Esophagus squamous epithelium (tissue), 5 donors: ENCODE measurements at regions not wholly inside any gene's neighbourhood (a gene's known extent, or its start where the extent isn't known, plus 50 kb on each side); places are given as distances from the start of the nearest gene placed in this dataset.

Experiments
- DNase-seq: peaks from one replicate; lab custom pipeline; 2025; lab: John Stamatoyannopoulos, UW
- H3K27ac ChIP-seq, 4 donors: fragments of 200-600 bp; sonication (generic); one replicate each; pipeline ENCODE4 v1.5.1; 2016 to 2019; ENCODE audit warnings: mild to moderate bottlenecking in 1 of 4
- H3K27me3 ChIP-seq, 4 donors: fragments of 200-600 bp; sonication (generic); 1 replicate in 3 of 4; 2 replicates in 1 of 4; pipeline versions ENCODE4 v1.5.1 to v1.6.0; 2017 to 2021; ENCODE audit warnings: antibody characterized with exemption in 1 of 4
- H3K36me3 ChIP-seq, 3 donors: fragments of 200-600 bp; sonication (generic); one replicate each; pipeline ENCODE4 v1.5.1; 2016 to 2019
- H3K4me1 ChIP-seq, 3 donors: fragments of 200-600 bp; sonication (generic); one replicate each; pipeline ENCODE4 v1.5.1; 2017 to 2019
- H3K4me3 ChIP-seq, 4 donors: fragments of 200-600 bp; sonication (generic); 1 replicate in 3 of 4; 2 replicates in 1 of 4; pipeline ENCODE4 v1.5.1; 2016 to 2019; ENCODE audit warnings: mild to moderate bottlenecking in 2 of 4, moderate library complexity in 1 of 4
- H3K9me3 ChIP-seq, 3 donors: fragments of 200-600 bp; sonication (generic); one replicate each; pipeline ENCODE4 v1.5.1; 2016 to 2019
- POLR2A ChIP-seq, 4 donors: fragments of 450-650 bp; IDR thresholded peaks; one replicate each; pipeline ENCODE4 v1.6.1; 2017; ENCODE audit warnings: antibody characterized with exemption in 4 of 4, mild to moderate bottlenecking in 4 of 4, moderate library complexity in 3 of 4
- WGBS, 2 donors: methylation state at CpG; one replicate each; pipeline ENCODE4 v1.1.5; 2018; 5-methylcytosine and 5-hydroxymethylcytosine counted together
- intact Hi-C: fragments of 100-400 bp; cut with DNase I; formaldehyde crosslinking; loops from one replicate; pipeline ENCODE4 v1.15.0; 2022
- TF ChIP-seq, protein P1 (sequence below), 6 experiments: fragments of 450-650 bp in 4 of 6; fragments of 200-600 bp in 2 of 6; sonication (generic) in 2 of 6; IDR thresholded peaks; one replicate each; pipeline ENCODE4 v1.5.1; 2016 to 2019; ENCODE audit warnings: antibody characterized with exemption in 6 of 6, mild to moderate bottlenecking in 4 of 6, moderate library complexity in 4 of 6
- donor health status: DM: yes; HTN: yes; CAD: no.

DNA sequence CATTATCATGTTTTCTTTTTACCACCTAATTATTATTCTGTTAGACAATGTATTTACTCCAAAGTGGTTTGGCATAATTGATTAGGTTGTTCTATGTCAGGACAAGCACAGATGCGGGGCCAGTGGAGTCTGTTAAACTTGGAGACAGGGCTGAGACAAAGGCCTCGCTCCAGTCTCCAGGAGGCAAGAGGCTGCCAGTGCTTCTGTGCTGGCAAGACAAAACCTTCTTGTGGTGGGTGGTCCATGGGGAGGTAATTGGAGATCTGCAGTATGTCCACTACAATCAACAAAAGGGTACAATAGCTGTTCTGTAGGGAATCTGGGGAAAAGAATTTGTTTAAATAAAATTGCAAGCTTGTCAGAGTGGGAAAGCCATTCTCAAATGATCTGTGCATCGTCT lies 677.2 kb upstream of the SLC35B3 start:
- intact Hi-C loops = no loop called here
- Histone ChIP-seq H3K27me3 (no peaks in the 10 kb centered on the region), H3K4me3 (no peak overlapping the region), H3K9me3 (no peaks in the 10 kb centered on the region), H3K36me3 (no peaks in the 10 kb centered on the region), H3K27ac (no peak overlapping the region), H3K4me1 (no peaks in the 10 kb centered on the region)
- 66 to 82% methylated on average over 3 of the region's 3 CpGs for whole genome bisulfite sequencing, 2 donors
- TF ChIP-seq, protein P1, sequence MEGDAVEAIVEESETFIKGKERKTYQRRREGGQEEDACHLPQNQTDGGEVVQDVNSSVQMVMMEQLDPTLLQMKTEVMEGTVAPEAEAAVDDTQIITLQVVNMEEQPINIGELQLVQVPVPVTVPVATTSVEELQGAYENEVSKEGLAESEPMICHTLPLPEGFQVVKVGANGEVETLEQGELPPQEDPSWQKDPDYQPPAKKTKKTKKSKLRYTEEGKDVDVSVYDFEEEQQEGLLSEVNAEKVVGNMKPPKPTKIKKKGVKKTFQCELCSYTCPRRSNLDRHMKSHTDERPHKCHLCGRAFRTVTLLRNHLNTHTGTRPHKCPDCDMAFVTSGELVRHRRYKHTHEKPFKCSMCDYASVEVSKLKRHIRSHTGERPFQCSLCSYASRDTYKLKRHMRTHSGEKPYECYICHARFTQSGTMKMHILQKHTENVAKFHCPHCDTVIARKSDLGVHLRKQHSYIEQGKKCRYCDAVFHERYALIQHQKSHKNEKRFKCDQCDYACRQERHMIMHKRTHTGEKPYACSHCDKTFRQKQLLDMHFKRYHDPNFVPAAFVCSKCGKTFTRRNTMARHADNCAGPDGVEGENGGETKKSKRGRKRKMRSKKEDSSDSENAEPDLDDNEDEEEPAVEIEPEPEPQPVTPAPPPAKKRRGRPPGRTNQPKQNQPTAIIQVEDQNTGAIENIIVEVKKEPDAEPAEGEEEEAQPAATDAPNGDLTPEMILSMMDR (IDR thresholded peaks at IDR 0.05) = no peak
- TF ChIP-seq POLR2A (IDR thresholded peaks at IDR 0.05) = no peak
- no peak for DNase-seq

DNA sequence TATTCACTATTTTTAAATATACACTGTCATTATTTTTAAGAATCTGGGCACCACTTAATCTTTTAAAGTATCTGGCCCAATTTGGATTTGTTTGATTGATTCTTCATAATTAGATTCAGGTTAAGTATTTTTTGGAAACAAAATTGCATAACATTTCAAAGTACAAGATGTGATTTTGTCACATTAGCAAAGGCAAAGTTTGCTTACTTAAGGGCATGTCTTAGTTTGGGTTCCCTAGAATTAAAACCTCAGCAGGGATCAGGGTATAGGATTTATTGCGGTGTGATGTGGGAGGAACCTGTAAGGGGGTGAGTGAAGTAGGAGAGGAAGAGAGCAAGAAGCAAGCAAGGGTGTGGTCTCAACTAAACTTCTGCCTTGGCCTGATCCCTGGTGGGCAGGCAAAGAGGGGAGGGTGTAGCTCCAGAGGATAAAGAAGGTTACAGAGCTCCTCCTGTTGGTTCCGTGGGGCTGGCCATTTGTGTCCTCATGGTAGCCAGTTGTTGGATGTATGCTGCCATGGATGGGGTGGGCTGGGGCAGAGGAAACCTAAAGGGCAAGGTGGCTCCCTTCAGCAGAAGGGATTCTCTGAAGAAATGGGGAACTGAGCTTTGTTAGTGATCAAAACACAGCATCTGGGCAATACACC lies 668.7 kb upstream of the SLC35B3 start:
- TF ChIP-seq, protein P1 (IDR thresholded peaks at IDR 0.05) = no peak
- TF ChIP-seq POLR2A (IDR thresholded peaks at IDR 0.05) = no peak
- no peaks in the 10 kb centered on the region for H3K27me3 ChIP-seq
- no peak overlapping the region for H3K4me3 ChIP-seq
- DNase-seq = no peak
- H3K36me3 ChIP-seq = no peaks in the 10 kb centered on the region
- WGBS, 2 donors = 66 to 78% methylated on average over 2 of the region's 2 CpGs
- no peaks in the 10 kb centered on the region for H3K9me3 ChIP-seq
- intact Hi-C loops = no loop called here
- H3K27ac ChIP-seq = no peak overlapping the region
- H3K4me1 ChIP-seq = no peaks in the 10 kb centered on the region

DNA sequence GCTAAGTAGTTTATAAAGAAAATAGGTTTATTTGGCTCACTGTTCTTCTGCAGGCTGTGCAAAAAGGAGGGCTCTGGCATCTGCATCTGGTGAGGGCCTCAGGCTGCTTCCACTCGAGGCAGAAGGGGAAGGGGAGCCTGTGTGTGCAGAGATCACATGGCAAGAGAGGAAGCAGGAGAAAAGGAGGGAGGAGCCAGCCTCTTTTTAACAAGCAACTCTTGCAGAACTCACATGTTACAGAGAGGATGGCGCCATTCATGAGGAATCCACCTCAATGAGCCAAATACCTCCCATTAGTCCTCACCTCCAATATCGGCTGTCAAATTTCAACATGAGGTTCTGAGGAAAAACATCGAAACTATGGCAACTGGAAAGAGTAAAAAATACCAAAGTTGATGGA lies 666.6 kb upstream of the SLC35B3 start:
- DNase-seq = no peak
- Histone ChIP-seq H3K4me3 (no peak overlapping the region), H3K27ac (no peak overlapping the region), H3K9me3 (no peaks in the 10 kb centered on the region), H3K4me1 (no peaks in the 10 kb centered on the region), H3K27me3 (no peaks in the 10 kb centered on the region), H3K36me3 (no peaks in the 10 kb centered on the region)
- intact Hi-C loops = no loop called here
- 73 to 75% methylated on average over 4 of the region's 4 CpGs for WGBS, 2 donors
- TF ChIP-seq, protein P1 (IDR thresholded peaks at IDR 0.05) = no peak
- TF ChIP-seq POLR2A (IDR thresholded peaks at IDR 0.05) = no peak

DNA sequence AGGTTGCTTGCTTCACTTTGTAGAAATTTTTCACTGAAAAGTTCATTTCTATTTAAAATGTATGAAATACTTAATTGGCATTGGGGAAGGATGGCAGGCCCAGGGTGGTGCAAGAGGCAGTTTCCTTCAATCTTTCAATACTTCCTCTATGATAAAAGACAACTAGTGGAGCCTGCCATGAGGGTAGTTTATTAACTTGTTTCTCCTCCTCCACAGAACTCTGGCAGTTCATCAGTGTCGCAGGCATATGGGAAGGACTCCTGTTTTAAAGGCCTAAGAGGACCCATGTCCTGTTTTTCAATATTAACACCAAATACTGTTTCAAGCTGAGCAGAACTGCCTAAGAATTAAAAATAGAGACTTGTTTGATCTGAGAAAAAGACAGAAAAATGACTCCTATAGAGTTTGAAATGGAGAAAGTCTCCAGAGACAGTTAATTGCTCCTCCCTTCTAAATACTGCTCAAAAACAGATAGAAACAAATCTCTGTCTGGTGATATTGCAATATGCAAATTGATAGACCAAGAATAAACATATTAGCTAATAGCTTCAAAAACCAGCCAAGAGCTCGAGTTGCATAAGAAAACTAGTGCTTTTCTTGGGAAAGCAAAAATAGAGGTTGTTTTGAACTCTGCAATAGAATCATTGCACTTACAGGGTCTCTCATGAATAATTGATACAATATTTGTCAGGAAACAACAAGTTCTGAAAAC lies 665.7 kb upstream of the SLC35B3 start:
- Histone ChIP-seq H3K27me3 (no peaks in the 10 kb centered on the region), H3K27ac (no peak overlapping the region), H3K36me3 (no peaks in the 10 kb centered on the region), H3K4me3 (no peak overlapping the region), H3K4me1 (no peaks in the 10 kb centered on the region), H3K9me3 (no peaks in the 10 kb centered on the region)
- WGBS, 2 donors = 54 to 69% methylated on average over 2 of the region's 2 CpGs
- no peak for DNase-seq
- intact Hi-C loops = no loop called here
- TF ChIP-seq POLR2A (IDR thresholded peaks at IDR 0.05) = no peak
- TF ChIP-seq, protein P1 (IDR thresholded peaks at IDR 0.05) = no peak

DNA sequence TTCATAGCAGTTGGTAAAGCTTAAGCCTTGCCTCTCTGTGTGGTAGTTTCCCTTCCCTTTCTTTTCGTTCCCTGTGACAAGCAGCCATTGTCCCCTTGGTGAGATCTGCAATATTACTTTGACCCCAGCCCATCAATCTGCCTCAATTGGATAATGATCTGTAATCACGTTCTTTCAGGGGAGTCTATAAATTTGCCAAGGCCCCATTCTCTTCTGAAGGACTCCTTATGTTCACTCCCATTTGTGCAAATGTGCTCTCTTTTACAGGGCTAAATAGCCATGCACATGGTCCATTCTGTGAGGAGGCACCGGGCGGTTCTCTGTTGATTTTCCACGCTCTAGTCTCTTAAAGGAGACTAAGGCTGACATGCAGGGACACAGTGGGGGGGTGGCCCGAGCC lies 660.4 kb upstream of the SLC35B3 start:
- TF ChIP-seq POLR2A (IDR thresholded peaks at IDR 0.05) = no peak
- Histone ChIP-seq H3K9me3 (no peaks in the 10 kb centered on the region), H3K4me3 (no peak overlapping the region), H3K27me3 (no peaks in the 10 kb centered on the region), H3K27ac (no peak overlapping the region), H3K36me3 (no peaks in the 10 kb centered on the region), H3K4me1 (no peaks in the 10 kb centered on the region)
- intact Hi-C loops = no loop called here
- 67 to 70% methylated on average over 6 of the region's 6 CpGs for WGBS, 2 donors
- no peak for DNase-seq
